ENCODE measurements at regions not wholly inside any gene's neighbourhood (a gene's known extent, or its start where the extent isn't known, plus 50 kb on each side); places are given as distances from the start of the nearest gene placed in this dataset.

DNA sequence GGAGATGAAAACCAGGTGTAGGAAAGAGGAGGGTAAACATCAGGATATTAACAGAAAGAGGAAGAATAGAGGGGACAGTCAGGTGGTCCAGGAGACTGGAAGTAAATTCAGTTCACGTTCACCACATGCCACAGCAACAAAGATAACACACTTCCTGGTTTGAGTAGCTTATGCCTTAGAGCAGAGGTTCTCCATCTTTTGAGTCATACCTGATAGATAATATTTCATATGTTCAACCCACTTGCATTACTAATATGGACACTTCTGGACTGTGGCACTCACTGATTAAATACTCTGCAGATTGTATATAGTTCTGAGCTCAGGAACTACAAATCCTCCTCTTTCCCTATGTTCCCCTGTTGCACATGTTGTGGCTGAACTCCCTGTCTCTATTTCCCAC, 179.9 kb upstream of the NR3C1 start:
- no peak for DNase-seq (ENCODE audit: extremely low read depth, low read depth)
- TF ChIP-seq, protein P1, sequence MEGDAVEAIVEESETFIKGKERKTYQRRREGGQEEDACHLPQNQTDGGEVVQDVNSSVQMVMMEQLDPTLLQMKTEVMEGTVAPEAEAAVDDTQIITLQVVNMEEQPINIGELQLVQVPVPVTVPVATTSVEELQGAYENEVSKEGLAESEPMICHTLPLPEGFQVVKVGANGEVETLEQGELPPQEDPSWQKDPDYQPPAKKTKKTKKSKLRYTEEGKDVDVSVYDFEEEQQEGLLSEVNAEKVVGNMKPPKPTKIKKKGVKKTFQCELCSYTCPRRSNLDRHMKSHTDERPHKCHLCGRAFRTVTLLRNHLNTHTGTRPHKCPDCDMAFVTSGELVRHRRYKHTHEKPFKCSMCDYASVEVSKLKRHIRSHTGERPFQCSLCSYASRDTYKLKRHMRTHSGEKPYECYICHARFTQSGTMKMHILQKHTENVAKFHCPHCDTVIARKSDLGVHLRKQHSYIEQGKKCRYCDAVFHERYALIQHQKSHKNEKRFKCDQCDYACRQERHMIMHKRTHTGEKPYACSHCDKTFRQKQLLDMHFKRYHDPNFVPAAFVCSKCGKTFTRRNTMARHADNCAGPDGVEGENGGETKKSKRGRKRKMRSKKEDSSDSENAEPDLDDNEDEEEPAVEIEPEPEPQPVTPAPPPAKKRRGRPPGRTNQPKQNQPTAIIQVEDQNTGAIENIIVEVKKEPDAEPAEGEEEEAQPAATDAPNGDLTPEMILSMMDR (IDR thresholded peaks at IDR 0.05; ENCODE audit: low read depth, low read length, missing control alignments), result no peak
- H3K4me3 ChIP-seq (replicated peaks; ENCODE audit: low read depth, low read length), result no peak overlapping the region

DNA sequence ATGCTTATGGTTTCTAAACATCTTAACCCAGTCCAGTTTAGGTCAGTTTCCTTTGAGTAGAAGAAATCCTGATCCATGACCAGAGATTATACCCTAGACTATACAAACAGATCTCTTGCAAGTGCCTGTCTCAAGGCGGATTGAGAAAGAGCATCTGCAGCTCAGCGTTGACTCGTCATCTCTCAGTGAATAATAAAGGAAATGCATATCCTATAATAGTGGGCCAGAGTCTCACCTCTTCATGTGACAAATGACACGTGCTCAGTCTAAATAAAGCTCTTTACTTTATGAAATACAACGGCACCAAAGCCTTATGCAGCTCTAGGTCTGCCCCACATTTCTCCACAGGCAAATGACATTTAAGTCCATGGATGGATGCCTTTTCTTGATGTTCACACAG, 179.4 kb upstream of the NR3C1 start:
- DNase-seq (ENCODE audit: extremely low read depth, low read depth), result no peak
- TF ChIP-seq, protein P1 (IDR thresholded peaks at IDR 0.05; ENCODE audit: low read depth, low read length, missing control alignments), result no peak
- no peak overlapping the region for H3K4me3 ChIP-seq (replicated peaks; ENCODE audit: low read depth, low read length)

DNA sequence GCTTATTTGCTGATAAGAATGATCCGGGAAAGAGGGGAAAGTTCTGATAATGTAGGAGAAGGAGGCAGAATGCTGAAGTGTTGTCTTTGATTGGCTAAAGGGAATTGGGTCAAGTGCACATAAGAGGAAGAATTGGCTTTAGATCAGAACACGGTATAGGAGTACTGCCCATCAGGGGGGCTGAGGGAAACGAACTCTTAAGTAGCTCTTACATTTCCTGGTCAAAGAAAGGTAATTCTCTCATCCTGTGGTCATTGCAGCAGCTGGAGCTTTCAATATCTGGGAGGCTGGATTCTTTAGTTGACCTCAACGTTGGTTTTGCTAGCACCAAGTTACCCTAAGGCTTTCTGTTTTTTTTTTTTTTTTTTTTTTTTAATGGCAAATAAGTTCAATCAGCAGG, 178.7 kb upstream of the NR3C1 start:
- TF ChIP-seq, protein P1 (IDR thresholded peaks at IDR 0.05; ENCODE audit: low read depth, low read length, missing control alignments), result no peak
- H3K4me3 ChIP-seq (replicated peaks; ENCODE audit: low read depth, low read length), result no peak overlapping the region
- DNase-seq (ENCODE audit: extremely low read depth, low read depth), result no peak

DNA sequence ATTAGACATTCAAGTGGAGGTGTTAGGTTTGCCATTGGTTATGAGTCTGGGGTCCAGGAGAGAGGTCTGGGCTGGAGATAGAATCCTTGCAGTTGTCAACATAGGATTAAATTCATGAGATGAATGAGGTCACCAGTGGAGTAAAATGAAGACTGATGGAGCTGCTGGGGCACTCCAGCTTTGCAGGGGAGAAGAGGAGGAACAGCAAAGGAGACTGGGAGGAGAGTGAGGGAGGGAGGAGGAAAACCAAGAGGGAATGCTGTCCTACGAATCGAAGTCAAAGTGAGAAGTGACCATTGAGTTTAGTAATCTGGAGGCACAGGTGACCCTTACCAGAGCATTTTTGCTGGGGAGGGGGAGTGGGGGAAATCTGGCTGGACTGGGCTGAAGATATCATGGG, 178.2 kb upstream of the NR3C1 start:
- DNase-seq (ENCODE audit: extremely low read depth, low read depth), result no peak
- TF ChIP-seq, protein P1 (IDR thresholded peaks at IDR 0.05; ENCODE audit: low read depth, low read length, missing control alignments), result no peak
- H3K4me3 ChIP-seq (replicated peaks; ENCODE audit: low read depth, low read length), result no peak overlapping the region

DNA sequence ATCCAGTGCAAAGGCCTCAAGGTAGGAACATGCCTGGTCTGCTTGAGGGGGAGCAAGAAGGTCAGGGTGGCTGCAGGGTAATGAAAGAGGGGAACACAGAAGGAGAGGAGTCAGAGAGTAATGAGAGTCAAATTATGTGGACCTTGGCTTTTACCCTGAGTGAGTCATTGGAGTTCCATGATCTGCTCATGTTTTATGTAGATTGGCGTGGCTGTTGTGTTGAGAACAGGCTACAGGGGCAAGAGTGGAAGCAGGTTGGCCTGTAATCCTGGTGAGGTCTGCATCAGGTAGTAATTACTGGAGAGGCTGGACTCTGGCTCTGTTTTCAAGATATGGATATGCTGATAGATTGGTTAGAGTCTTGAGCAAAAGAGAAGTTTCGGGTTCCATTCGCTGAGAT, 177.7 kb upstream of the NR3C1 start:
- TF ChIP-seq, protein P1 (IDR thresholded peaks at IDR 0.05; ENCODE audit: low read depth, low read length, missing control alignments), result no peak
- no peak overlapping the region for H3K4me3 ChIP-seq (replicated peaks; ENCODE audit: low read depth, low read length)
- DNase-seq (ENCODE audit: extremely low read depth, low read depth), result no peak

DNA sequence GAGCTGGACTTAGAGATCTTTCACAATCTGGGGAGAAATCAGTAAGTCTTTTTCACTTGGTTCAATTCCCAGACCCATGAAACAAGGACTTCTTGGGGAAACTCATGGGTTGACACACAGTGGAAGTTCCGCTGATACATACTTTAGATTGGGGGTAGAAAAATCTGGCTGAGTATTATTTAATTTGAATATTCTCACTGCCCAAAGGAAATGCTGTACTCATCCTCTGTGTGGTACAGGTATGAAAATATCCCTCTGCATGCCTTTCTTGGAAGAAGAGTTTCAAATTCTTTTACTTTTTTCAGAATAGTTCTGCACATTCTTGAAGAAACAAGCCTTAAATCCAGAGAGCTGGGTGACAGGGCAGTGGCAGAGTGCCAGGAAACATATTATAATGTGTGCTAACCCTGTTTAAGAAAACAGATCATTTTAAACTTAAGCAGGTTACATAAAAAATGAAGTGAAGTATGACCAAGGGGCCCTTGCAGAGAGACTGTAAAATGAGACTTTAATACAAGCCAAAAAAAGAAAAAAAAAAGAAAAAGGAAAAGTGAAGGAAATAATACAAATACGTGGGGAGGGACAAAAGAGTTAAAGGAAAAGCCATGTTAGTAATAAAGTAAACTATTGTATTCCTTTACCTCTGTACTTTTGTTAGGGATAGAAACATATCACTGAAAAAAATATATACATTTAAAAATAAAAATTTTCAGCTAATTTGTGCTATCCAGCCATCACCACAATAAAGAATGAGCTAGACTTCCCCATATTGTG, 173.4 kb upstream of the NR3C1 start:
- no peak for DNase-seq (ENCODE audit: extremely low read depth, low read depth)
- TF ChIP-seq, protein P1 (IDR thresholded peaks at IDR 0.05; ENCODE audit: low read depth, low read length, missing control alignments), result no peak
- no peak overlapping the region for H3K4me3 ChIP-seq (replicated peaks; ENCODE audit: low read depth, low read length)

DNA sequence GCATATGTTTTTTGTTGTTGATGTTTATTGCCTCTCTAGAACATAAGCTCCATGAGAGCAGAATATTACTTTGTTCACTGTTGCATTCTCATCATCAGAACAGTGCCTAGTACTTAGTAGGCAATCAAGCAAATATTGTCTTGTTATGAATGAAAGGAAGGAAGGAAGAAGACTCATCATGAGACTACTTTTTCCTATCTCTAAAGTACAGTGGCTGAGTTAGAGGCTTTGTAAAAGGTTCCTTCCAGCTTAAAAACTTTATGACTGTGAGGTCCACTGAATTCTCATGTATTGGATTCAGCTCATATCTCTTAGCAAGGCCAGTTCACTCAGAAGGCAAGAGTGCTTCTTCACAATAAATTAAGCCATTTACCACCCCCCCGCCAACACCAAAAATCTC, 171.8 kb upstream of the NR3C1 start:
- TF ChIP-seq, protein P1 (IDR thresholded peaks at IDR 0.05; ENCODE audit: low read depth, low read length, missing control alignments), result no peak
- no peak for DNase-seq (ENCODE audit: extremely low read depth, low read depth)
- H3K4me3 ChIP-seq (replicated peaks; ENCODE audit: low read depth, low read length), result no peak overlapping the region
